ENCODE measurements at regions not wholly inside any gene's neighbourhood (a gene's known extent, or its start where the extent isn't known, plus 50 kb on each side); places are given as distances from the start of the nearest gene placed in this dataset.

DNA sequence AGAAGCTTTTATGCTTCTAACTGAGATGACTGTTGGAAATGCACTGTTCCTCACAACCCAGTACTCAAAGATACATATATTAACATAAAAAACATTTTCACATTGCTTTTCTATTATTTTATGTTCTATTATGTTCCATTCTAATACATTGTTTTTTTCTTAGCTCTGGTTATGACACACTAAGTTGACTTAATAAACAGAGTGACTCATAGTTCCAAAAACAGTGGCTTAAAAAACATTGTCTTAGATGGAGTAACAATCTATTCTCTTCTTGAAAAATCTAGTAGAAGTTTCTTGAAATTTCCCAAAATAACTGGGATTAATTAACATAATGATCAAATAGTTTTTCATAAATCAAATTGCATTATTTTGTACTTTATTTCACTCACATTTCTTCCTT, 328.2 kb upstream of the LRATD1 start:
- no peak for TF ChIP-seq GATA2 (IDR thresholded peaks at IDR 0.05; ENCODE audit: low read depth, low read length)
- no peak for TF ChIP-seq GATA3 (IDR thresholded peaks at IDR 0.05; ENCODE audit: low read depth, low read length)

DNA sequence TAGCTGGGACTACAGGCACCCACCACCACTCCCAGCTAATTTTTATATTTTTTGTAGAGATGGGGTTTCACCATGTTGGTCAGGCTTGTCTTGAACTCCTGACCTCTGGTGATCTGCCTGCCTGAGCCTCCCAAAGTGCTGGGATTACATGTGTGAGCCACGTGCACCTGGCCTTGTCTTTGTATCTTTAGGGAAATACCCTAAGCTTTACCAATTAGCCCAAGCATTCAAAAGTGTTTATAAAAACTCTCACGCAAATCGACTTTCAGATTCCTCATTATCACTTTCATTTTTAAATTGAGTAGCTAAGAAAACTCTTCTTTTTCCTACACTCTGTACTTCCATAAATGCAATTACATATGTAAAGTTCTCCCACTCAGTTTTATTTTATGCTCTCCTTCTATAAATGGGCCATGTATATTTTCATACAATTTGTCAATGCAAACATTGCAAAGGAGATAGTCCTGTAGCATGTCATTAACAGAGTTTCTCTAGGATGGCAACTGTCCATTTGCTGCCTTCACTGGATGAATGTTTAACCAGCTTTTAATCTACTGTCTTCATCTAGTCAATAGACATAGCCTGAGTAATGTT, 326.2 kb upstream of the LRATD1 start:
- no peak for TF ChIP-seq GATA2 (IDR thresholded peaks at IDR 0.05; ENCODE audit: low read depth, low read length)
- TF ChIP-seq GATA3 (IDR thresholded peaks at IDR 0.05; ENCODE audit: low read depth, low read length) = no peak

DNA sequence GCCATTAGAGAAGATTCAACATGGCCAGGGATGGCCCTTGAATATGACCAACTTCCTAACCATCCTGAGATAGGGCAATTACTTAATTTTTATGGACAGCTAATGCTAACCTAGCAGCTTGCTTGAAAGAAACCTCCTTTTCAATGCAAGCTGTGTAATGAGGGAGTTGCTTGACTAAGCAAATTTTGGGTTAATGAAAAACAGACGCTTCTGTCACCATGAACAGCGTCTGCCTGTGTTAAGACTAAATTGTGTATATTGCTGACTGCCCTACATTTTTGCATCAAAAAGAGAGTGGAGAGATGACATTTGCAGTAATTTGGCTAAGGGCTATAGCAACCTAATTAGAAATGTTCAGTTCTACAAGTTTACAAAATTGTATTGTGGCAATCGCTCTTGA, 319.2 kb upstream of the LRATD1 start:
- no peak for TF ChIP-seq GATA2 (IDR thresholded peaks at IDR 0.05; ENCODE audit: low read depth, low read length)
- no peak for TF ChIP-seq GATA3 (IDR thresholded peaks at IDR 0.05; ENCODE audit: low read depth, low read length)

DNA sequence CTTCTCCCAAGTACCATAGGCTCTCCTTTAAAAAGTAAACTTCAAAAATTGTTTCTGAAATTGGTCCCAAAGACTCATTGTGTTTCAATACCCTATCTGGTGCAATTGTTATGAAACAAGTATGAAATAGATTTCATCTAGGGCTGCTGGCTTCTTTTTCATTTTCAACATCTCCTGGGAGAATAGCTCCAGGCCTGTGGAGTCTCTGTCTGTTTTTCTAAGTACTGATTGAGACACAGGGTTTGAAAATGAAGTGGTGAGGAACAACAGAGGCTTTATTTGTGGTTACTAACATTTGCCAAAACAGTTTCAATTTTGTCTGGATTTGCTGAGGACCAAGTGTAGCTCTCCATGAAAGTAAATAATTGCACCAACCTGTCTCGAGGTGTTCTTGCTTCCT, 315.9 kb upstream of the LRATD1 start:
- TF ChIP-seq GATA3 (IDR thresholded peaks at IDR 0.05; ENCODE audit: low read depth, low read length) (no peak), GATA2 (IDR thresholded peaks at IDR 0.05; ENCODE audit: low read depth, low read length) (no peak)

DNA sequence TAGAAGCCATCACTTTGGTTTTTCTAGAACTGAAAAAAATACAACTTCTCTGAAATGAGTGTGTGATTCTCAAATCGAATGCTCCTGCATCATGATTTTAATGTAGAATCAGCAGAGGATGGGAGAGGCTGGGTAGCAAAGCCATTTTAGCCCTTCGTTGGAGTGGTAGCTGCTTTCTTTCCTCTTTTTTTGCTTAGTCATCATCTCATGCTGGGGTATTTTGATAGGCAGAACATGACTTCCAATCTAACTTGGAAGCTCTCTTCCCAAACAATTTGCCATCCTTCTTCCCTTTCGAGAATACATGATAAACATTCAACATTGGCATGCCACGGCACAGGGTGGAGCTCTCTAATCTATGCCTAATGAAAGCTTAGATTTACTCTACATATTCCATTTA, 311.2 kb upstream of the LRATD1 start:
- TF ChIP-seq GATA3 (IDR thresholded peaks at IDR 0.05; ENCODE audit: low read depth, low read length) = no peak
- no peak for TF ChIP-seq GATA2 (IDR thresholded peaks at IDR 0.05; ENCODE audit: low read depth, low read length)

DNA sequence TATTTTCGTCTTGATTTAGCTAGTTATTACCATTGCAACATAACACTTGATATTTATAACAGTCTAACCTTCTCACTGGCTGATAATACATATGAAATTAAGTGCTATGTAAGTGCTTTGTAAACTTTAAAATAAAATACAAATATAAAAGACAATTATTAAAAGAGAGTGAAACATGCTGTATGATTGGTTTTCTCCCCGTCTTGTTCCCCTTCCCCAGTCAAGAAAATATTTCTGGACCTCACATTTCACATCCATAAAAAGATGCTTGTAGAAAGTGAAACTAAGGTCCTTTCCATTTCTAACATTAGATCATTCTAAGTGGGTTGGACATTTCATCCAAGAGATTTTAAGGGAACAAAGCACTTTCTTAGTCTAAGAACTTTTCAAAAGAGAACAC, 310.2 kb upstream of the LRATD1 start:
- TF ChIP-seq GATA2 (IDR thresholded peaks at IDR 0.05; ENCODE audit: low read depth, low read length) (no peak), GATA3 (IDR thresholded peaks at IDR 0.05; ENCODE audit: low read depth, low read length) (no peak)

DNA sequence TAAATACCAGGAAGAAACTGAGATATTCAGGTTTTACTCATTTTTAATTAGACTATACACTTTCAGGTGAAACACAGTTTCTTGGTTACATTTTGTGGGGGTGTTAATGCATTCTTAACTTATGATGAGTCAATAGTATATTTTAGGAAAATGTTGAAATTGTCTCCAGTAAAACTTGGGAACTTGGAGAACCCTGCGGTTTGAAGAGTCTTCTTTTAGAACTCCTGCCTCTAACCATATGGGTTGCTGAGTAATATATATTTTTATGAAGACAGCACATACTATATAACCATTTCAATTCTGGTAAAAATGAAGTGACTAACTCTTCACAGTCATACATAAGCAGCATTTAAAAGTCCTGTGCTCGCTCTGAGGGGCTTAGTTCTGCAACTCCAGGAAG, 308.2 kb upstream of the LRATD1 start:
- no peak for TF ChIP-seq GATA3 (IDR thresholded peaks at IDR 0.05; ENCODE audit: low read depth, low read length)
- TF ChIP-seq GATA2 (IDR thresholded peaks at IDR 0.05; ENCODE audit: low read depth, low read length) = no peak

DNA sequence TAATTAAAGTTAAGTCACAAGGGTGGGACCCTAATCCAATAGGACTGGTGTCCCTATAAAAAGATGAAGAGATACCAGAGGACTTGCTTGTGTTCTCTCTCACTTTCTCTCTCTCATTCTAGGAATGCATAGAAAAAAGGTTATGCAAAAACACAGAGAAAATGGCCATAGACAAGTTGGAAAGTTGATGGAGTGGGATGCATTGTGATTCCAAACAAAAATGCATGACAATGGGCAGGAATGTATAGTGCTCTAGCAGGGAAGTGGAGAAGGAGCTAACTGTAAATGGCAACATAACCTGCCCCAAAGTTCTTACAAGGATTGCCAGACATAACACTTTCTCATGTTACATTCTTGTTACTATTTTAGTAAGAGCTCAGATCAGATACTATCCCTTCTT, 301.6 kb upstream of the LRATD1 start:
- TF ChIP-seq GATA2 (IDR thresholded peaks at IDR 0.05; ENCODE audit: low read depth, low read length) (no peak), GATA3 (IDR thresholded peaks at IDR 0.05; ENCODE audit: low read depth, low read length) (no peak)

DNA sequence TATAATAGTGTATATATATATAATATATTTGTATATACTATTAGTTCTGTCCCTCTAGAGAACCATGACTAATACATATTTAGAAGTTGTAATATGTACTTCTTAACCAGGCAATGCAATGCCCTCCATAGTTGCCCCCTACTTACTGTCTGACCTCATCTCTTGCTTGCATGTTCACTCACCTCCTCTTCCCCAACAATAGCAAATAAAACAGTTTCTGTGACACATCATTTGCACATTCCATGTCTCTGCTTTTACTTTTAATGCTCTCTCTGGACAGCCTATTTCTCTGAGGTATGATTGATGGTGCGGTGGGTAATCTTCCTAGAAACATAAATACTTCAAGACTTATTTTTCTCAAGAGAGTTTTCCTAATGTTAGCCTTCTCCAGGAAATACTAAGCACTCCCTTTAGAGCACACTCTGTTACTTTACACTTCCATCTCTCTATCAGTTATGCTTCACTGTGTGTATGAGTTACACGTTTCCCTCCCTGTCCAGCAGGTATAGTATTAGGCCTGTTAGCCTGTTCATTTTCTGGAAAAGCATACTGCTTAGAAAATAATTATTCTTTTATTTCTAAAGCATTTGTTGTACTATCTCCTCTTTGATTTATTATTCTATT, 295.6 kb upstream of the LRATD1 start:
- TF ChIP-seq GATA3 (IDR thresholded peaks at IDR 0.05; ENCODE audit: low read depth, low read length) = no peak
- no peak for TF ChIP-seq GATA2 (IDR thresholded peaks at IDR 0.05; ENCODE audit: low read depth, low read length)

DNA sequence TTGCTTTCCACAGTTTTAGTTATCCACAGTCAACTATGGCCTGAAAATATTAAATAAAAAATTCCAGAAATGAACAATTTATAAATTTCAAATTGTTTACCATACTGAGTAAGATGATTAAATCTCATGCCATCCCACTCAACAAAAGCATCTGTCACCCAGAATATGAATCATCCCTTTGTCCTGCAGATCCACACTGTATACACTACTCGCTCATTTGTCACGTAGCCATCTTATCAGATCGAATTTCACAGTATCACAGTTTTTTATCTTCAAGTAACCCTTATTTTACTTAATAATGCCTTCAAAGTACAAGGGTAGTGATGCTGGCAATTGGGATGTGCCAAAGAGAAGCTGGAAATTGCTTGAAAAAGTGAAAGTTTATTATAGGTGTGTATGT, 291.8 kb upstream of the LRATD1 start:
- no peak for TF ChIP-seq GATA2 (IDR thresholded peaks at IDR 0.05; ENCODE audit: low read depth, low read length)
- no peak; the same call in 1 of the 2 replicates for TF ChIP-seq GATA3 (IDR thresholded peaks at IDR 0.05; ENCODE audit: low read depth, low read length)

DNA sequence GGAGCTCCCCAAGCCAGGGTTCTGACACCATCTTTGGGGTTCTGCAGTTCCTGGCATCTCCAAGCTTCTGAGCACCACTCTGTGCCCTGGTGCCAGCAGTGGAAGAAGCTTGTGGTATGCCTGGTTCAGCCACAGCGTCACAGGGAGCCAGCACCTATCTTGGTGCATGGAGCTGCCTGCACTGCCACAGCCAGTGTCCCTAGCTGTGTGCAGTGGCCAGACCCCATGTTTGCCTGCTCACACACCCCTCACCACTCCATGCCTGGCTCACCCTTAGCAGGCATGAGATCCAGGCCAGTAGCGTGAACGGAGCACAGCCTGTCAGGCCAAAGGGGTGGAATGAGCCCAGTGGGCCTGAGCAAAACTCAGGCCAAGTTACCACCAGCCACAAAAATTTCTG, 290.2 kb upstream of the LRATD1 start:
- TF ChIP-seq GATA3 (IDR thresholded peaks at IDR 0.05; ENCODE audit: low read depth, low read length) (no peak), GATA2 (IDR thresholded peaks at IDR 0.05; ENCODE audit: low read depth, low read length) (no peak)

DNA sequence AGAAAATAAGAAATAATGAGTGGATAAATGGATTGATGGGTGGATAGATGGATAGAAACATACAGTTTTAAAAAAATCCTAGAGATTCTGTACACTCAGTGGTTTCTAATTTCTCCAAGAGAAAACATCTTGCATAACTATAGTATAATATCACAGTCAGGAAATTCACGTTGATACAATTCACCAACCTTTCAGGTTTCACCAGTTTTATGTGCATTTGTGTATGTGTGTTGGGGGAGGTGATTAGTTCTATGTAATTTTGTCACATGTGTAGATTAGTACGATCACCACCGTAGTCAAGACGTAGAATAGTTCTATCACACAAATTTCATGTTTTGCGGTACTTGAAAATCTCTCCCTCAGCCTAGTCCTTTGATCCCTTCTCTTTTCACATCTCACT, 288.2 kb upstream of the LRATD1 start:
- TF ChIP-seq GATA3 (IDR thresholded peaks at IDR 0.05; ENCODE audit: low read depth, low read length) (no peak), GATA2 (IDR thresholded peaks at IDR 0.05; ENCODE audit: low read depth, low read length) (no peak)

DNA sequence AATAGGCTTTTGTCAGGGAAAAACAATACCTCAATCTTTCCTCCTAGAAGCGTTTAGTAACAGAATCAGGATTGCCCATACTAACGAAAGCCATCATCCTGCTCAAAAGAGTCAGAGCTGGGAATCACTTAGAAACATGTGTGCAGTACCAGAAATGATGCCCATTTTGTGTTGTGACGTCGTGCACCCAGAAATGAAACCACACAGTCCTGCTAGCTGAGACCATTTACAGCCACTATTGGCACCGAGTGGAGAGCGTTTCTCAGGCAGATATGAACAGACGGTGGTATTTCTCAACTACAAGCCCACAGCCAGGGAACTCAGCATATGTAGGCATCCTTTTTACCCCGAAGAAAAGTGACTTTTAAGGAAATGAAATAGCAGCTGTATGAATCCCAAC, 284.3 kb upstream of the LRATD1 start:
- TF ChIP-seq GATA3 (IDR thresholded peaks at IDR 0.05; ENCODE audit: low read depth, low read length) (no peak), GATA2 (IDR thresholded peaks at IDR 0.05; ENCODE audit: low read depth, low read length) (no peak)

DNA sequence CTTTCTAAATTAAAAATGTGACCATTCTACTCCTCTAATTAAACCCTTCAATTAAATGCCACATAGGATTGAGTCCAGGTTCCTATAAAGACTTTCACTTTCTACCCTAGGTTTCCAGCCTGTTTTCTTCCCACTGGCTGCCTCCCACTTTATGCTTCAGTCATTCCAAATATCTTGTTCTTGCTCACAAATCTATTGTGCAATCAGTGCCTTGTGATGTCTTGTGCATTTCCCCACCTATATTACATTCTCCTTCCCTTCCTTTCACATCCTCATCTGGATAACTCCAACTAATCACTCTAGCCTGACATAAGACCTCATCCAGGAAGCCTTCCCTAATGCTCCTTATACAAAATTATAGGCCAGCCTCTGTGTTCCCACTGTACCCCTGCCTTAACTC, 281.7 kb upstream of the LRATD1 start:
- TF ChIP-seq GATA3 (IDR thresholded peaks at IDR 0.05; ENCODE audit: low read depth, low read length) (no peak), GATA2 (IDR thresholded peaks at IDR 0.05; ENCODE audit: low read depth, low read length) (no peak)

DNA sequence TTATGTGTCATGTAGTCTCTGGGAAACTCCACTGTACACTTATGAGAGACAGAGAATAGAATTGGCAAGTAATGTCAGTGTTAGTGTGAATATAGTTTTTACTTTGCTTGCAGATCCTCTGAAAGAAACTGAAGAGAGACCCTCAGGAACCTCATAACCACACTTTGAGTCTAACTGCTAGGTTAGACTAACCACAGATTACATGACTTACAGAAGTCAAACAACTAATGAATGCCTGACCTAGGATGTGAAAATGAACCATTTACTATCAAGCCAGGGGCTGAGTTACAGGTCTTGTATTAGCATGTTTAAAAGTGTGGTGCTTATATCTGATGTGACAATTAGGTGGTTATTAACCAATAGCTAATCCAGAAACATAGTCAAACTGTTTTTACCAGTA, 280.4 kb upstream of the LRATD1 start:
- TF ChIP-seq GATA2 (IDR thresholded peaks at IDR 0.05; ENCODE audit: low read depth, low read length) (no peak), GATA3 (IDR thresholded peaks at IDR 0.05; ENCODE audit: low read depth, low read length) (no peak)

DNA sequence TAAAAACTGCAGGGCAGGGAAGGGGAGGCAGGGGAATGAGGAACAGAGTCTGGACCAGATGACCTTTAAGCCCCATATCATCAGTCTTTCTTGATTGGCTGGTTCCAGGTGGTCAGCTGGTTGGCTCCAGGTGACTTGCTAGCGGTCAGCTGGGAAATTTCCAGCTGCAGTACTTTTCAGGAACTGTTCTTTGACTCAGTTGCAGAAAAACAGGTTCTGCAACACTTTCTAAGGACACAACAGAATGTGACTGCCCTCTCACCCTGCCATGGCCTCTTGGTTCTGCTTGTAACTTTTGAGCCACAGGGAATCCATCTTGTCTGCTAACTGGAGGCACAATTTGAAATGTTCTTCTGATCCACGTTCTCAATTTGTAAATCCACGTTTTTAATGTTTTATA, 278.3 kb upstream of the LRATD1 start:
- TF ChIP-seq GATA3 (IDR thresholded peaks at IDR 0.05; ENCODE audit: low read depth, low read length) (no peak), GATA2 (IDR thresholded peaks at IDR 0.05; ENCODE audit: low read depth, low read length) (no peak)

All from SH-SY5Y (cell line).